ENCODE measurements at regions not wholly inside any gene's neighbourhood (a gene's known extent, or its start where the extent isn't known, plus 50 kb on each side); places are given as distances from the start of the nearest gene placed in this dataset.
"Not testable (repeated sequence)": the region's sequence is repeated elsewhere in the genome, so short reads cannot be mapped to it uniquely, and the experiment has no call there.

GRCh38 chr3:82392203-82392775 lies 630.8 kb upstream of the GBE1 start:
- no peak for DNase-seq (ENCODE audit: low read depth)

- no peak for DNase-seq (ENCODE audit: low read depth)
Measured at GRCh38 chr3:82390868-82391267, 629.4 kb upstream of the GBE1 start.

- DNase-seq (ENCODE audit: low read depth): no peak
Measured at GRCh38 chr3:82386647-82387046, 625.2 kb upstream of the GBE1 start.

GRCh38 chr3:82384181-82384580 lies 622.7 kb upstream of the GBE1 start:
- DNase-seq (ENCODE audit: low read depth): no peak

GRCh38 chr3:82382831-82383230 lies 621.4 kb upstream of the GBE1 start:
- no peak for DNase-seq (ENCODE audit: low read depth)

- no peak for DNase-seq (ENCODE audit: low read depth)
Measured at GRCh38 chr3:82378392-82378791, 616.9 kb upstream of the GBE1 start.

- no peak for DNase-seq (ENCODE audit: low read depth)
Measured at GRCh38 chr3:82376883-82377282, 615.4 kb upstream of the GBE1 start.

GRCh38 chr3:82373833-82374232 lies 612.4 kb upstream of the GBE1 start:
- not testable (repeated sequence) for DNase-seq (ENCODE audit: low read depth)

GRCh38 chr3:82364827-82365226 lies 603.4 kb upstream of the GBE1 start:
- DNase-seq (ENCODE audit: low read depth): no peak

GRCh38 chr3:82363131-82363530 lies 601.7 kb upstream of the GBE1 start:
- DNase-seq (ENCODE audit: low read depth): no peak

GRCh38 chr3:82355228-82355627 lies 593.8 kb upstream of the GBE1 start:
- DNase-seq (ENCODE audit: low read depth): no peak

GRCh38 chr3:82354228-82354627 lies 592.8 kb upstream of the GBE1 start:
- no peak for DNase-seq (ENCODE audit: low read depth)

GRCh38 chr3:82353306-82354171 lies 592.1 kb upstream of the GBE1 start:
- DNase-seq (ENCODE audit: low read depth): no peak

GRCh38 chr3:82347585-82347984 lies 586.1 kb upstream of the GBE1 start:
- no peak for DNase-seq (ENCODE audit: low read depth)

- DNase-seq (ENCODE audit: low read depth): no peak
Measured at GRCh38 chr3:82342521-82342920, 581.1 kb upstream of the GBE1 start.

GRCh38 chr3:82329300-82329699 lies 567.9 kb upstream of the GBE1 start:
- DNase-seq (ENCODE audit: low read depth): no peak

GRCh38 chr3:82311901-82312300 lies 550.5 kb upstream of the GBE1 start:
- no peak for DNase-seq (ENCODE audit: low read depth)

GRCh38 chr3:82308755-82309154 lies 547.3 kb upstream of the GBE1 start:
- no peak for DNase-seq (ENCODE audit: low read depth)

GRCh38 chr3:82306189-82306588 lies 544.7 kb upstream of the GBE1 start:
- no peak for DNase-seq (ENCODE audit: low read depth)

GRCh38 chr3:82294609-82295008 lies 533.2 kb upstream of the GBE1 start:
- DNase-seq (ENCODE audit: low read depth): no peak

- DNase-seq (ENCODE audit: low read depth): no peak
Measured at GRCh38 chr3:82293867-82294266, 532.4 kb upstream of the GBE1 start.

- DNase-seq (ENCODE audit: low read depth): no peak
Measured at GRCh38 chr3:82293435-82293834, 532.0 kb upstream of the GBE1 start.

GRCh38 chr3:82287562-82287961 lies 526.1 kb upstream of the GBE1 start:
- DNase-seq (ENCODE audit: low read depth): no peak

GRCh38 chr3:82281205-82281604 lies 519.8 kb upstream of the GBE1 start:
- no peak for DNase-seq (ENCODE audit: low read depth)

All from stromal cell of bone marrow (primary cell).